H1 (cell line): ENCODE measurements at regions not wholly inside any gene's neighbourhood (a gene's known extent, or its start where the extent isn't known, plus 50 kb on each side); places are given as distances from the start of the nearest gene placed in this dataset.
A peak's percentile ranks its signal among the peaks of the same experiment; 100 is the strongest.

Source experiments
- NANOG ChIP-seq: IDR thresholded peaks from 2 replicates; pipeline ENCODE4 v1.6.1; 2011; ENCODE audit warnings: low read length, low read depth, mild to moderate bottlenecking, inconsistent platforms; ENCODE audit not compliant: insufficient read depth, poor library complexity, severe bottlenecking
- POLR2A ChIP-seq, 2 experiments: IDR thresholded peaks; 1 replicate in 1 of 2; 2 replicates in 1 of 2; pipeline ENCODE4 v1.6.1; 2011; ENCODE audit warnings: low read depth in 2 of 2, low read length in 2 of 2, mild to moderate bottlenecking in 2 of 2; ENCODE audit errors: control extremely low read depth in 1 of 2
- TF ChIP-seq, protein P1 (sequence below): fragments of 300-600 bp; sonication (generic); IDR thresholded peaks from 2 replicates; pipeline ENCODE4 v1.7.1; 2012; ENCODE audit warnings: low read length, moderate library complexity, mild to moderate bottlenecking, inconsistent platforms; ENCODE audit not compliant: insufficient replicate concordance

DNA sequence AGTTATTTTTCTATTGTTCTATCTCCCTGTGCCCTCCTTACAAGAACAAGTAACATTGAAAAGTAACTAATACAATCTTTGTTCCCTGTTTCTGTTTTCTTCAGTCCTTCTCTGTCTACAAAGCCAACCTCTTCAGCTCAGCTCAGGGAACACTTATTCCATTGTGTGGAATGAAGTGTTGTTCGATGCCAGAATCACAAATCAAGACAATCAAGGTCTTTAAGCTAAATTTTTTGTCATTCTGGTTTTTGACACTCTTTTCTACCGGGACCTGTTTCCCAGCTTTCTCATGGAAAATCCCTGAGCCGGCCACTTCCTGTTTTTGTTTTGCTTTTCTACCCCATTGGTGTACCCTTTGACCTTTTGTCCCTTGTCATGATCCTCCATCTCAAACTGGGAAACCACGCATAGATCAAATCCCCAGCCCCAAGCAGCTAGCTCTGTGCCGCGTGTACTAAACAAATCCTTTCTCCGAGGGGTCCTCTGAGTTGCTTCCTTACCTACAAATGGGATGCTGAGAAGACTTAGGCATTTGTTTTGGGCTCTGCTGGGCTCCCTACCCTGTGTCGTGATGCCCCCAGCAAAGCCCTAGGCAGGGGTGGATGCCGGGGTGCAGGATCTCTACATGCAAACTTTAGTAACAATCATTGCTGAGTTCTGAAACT, 141.8 kb downstream of the TOMM20 start (continued):
- TF ChIP-seq, protein P1, sequence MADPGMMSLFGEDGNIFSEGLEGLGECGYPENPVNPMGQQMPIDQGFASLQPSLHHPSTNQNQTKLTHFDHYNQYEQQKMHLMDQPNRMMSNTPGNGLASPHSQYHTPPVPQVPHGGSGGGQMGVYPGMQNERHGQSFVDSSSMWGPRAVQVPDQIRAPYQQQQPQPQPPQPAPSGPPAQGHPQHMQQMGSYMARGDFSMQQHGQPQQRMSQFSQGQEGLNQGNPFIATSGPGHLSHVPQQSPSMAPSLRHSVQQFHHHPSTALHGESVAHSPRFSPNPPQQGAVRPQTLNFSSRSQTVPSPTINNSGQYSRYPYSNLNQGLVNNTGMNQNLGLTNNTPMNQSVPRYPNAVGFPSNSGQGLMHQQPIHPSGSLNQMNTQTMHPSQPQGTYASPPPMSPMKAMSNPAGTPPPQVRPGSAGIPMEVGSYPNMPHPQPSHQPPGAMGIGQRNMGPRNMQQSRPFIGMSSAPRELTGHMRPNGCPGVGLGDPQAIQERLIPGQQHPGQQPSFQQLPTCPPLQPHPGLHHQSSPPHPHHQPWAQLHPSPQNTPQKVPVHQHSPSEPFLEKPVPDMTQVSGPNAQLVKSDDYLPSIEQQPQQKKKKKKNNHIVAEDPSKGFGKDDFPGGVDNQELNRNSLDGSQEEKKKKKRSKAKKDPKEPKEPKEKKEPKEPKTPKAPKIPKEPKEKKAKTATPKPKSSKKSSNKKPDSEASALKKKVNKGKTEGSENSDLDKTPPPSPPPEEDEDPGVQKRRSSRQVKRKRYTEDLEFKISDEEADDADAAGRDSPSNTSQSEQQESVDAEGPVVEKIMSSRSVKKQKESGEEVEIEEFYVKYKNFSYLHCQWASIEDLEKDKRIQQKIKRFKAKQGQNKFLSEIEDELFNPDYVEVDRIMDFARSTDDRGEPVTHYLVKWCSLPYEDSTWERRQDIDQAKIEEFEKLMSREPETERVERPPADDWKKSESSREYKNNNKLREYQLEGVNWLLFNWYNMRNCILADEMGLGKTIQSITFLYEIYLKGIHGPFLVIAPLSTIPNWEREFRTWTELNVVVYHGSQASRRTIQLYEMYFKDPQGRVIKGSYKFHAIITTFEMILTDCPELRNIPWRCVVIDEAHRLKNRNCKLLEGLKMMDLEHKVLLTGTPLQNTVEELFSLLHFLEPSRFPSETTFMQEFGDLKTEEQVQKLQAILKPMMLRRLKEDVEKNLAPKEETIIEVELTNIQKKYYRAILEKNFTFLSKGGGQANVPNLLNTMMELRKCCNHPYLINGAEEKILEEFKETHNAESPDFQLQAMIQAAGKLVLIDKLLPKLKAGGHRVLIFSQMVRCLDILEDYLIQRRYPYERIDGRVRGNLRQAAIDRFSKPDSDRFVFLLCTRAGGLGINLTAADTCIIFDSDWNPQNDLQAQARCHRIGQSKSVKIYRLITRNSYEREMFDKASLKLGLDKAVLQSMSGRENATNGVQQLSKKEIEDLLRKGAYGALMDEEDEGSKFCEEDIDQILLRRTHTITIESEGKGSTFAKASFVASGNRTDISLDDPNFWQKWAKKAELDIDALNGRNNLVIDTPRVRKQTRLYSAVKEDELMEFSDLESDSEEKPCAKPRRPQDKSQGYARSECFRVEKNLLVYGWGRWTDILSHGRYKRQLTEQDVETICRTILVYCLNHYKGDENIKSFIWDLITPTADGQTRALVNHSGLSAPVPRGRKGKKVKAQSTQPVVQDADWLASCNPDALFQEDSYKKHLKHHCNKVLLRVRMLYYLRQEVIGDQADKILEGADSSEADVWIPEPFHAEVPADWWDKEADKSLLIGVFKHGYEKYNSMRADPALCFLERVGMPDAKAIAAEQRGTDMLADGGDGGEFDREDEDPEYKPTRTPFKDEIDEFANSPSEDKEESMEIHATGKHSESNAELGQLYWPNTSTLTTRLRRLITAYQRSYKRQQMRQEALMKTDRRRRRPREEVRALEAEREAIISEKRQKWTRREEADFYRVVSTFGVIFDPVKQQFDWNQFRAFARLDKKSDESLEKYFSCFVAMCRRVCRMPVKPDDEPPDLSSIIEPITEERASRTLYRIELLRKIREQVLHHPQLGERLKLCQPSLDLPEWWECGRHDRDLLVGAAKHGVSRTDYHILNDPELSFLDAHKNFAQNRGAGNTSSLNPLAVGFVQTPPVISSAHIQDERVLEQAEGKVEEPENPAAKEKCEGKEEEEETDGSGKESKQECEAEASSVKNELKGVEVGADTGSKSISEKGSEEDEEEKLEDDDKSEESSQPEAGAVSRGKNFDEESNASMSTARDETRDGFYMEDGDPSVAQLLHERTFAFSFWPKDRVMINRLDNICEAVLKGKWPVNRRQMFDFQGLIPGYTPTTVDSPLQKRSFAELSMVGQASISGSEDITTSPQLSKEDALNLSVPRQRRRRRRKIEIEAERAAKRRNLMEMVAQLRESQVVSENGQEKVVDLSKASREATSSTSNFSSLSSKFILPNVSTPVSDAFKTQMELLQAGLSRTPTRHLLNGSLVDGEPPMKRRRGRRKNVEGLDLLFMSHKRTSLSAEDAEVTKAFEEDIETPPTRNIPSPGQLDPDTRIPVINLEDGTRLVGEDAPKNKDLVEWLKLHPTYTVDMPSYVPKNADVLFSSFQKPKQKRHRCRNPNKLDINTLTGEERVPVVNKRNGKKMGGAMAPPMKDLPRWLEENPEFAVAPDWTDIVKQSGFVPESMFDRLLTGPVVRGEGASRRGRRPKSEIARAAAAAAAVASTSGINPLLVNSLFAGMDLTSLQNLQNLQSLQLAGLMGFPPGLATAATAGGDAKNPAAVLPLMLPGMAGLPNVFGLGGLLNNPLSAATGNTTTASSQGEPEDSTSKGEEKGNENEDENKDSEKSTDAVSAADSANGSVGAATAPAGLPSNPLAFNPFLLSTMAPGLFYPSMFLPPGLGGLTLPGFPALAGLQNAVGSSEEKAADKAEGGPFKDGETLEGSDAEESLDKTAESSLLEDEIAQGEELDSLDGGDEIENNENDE: peak; percentile 77
- TF ChIP-seq POLR2A (IDR thresholded peaks at IDR 0.05; ENCODE audit: control extremely low read depth in 1 of 2, low read depth in 2 of 2, low read length in 2 of 2) (no peak), NANOG (peak; percentile 46)
